ENCODE measurements at regions not wholly inside any gene's neighbourhood (a gene's known extent, or its start where the extent isn't known, plus 50 kb on each side); places are given as distances from the start of the nearest gene placed in this dataset.

- no peak overlapping the region for H3K4me3 ChIP-seq (ENCODE audit: low read depth, low read length)
- TF ChIP-seq, protein P1, sequence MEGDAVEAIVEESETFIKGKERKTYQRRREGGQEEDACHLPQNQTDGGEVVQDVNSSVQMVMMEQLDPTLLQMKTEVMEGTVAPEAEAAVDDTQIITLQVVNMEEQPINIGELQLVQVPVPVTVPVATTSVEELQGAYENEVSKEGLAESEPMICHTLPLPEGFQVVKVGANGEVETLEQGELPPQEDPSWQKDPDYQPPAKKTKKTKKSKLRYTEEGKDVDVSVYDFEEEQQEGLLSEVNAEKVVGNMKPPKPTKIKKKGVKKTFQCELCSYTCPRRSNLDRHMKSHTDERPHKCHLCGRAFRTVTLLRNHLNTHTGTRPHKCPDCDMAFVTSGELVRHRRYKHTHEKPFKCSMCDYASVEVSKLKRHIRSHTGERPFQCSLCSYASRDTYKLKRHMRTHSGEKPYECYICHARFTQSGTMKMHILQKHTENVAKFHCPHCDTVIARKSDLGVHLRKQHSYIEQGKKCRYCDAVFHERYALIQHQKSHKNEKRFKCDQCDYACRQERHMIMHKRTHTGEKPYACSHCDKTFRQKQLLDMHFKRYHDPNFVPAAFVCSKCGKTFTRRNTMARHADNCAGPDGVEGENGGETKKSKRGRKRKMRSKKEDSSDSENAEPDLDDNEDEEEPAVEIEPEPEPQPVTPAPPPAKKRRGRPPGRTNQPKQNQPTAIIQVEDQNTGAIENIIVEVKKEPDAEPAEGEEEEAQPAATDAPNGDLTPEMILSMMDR (IDR thresholded peaks at IDR 0.05; ENCODE audit: low read depth, low read length, missing control alignments), result no peak
- DNase-seq (ENCODE audit: low read depth), result no peak
Measured at GRCh38 chr5:38724301-38725030, 121.3 kb upstream of the OSMR start.

GRCh38 chr5:38725371-38725865 is 120.4 kb upstream of the OSMR start:
- TF ChIP-seq, protein P1 (IDR thresholded peaks at IDR 0.05; ENCODE audit: low read depth, low read length, missing control alignments), result no peak
- H3K4me3 ChIP-seq (ENCODE audit: low read depth, low read length), result no peak overlapping the region
- no peak for DNase-seq (ENCODE audit: low read depth)

DNA sequence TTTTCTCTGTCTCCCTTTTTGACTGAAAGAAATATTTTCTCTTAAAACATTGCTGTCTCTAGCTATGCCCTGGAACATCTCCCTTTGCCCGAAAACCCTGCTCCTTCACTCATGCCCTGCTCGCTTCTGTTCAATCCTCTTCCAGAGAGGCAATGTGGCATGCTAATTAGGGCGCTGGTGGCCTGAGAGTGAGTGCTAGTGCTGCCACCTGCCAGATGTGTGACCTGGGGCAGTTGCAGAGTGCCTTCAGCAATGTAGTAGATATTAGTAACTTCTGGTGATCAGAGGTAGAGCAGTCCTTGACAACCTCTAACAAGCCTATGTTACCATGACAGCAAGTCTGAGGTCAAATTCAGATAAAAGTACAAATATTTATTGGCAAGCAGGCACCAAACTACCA is 119.5 kb upstream of the OSMR start:
- TF ChIP-seq, protein P1 (IDR thresholded peaks at IDR 0.05; ENCODE audit: low read depth, low read length, missing control alignments), result no peak
- DNase-seq (ENCODE audit: low read depth), result no peak
- H3K4me3 ChIP-seq (ENCODE audit: low read depth, low read length), result no peak overlapping the region

GRCh38 chr5:38728029-38728428 is 117.8 kb upstream of the OSMR start:
- no peak overlapping the region for H3K4me3 ChIP-seq (ENCODE audit: low read depth, low read length)
- no peak for DNase-seq (ENCODE audit: low read depth)
- TF ChIP-seq, protein P1 (IDR thresholded peaks at IDR 0.05; ENCODE audit: low read depth, low read length, missing control alignments), result no peak

DNA sequence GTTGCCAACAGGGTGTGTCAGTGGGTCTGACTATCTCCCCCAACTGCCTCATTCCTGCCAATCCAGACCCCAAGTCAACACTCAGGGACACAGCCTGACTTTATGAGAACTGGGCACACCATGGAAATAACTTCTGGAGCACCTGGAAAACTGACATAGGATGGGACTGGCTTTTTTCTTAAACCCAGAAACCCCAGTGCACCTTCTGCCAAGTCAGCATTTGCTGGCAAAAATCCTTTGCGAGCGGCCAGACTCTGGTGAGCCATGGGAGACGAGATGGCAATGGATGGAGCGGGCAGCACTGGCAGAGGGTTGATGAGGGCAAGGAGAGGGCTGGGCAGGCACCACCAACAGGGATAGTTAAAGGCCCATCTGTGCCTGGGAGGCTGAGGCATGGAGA is 114.4 kb upstream of the OSMR start:
- TF ChIP-seq, protein P1 (IDR thresholded peaks at IDR 0.05; ENCODE audit: low read depth, low read length, missing control alignments), result no peak
- no peak overlapping the region for H3K4me3 ChIP-seq (ENCODE audit: low read depth, low read length)
- no peak for DNase-seq (ENCODE audit: low read depth)

GRCh38 chr5:38734353-38734752 is 111.5 kb upstream of the OSMR start:
- no peak for DNase-seq (ENCODE audit: low read depth)
- TF ChIP-seq, protein P1 (IDR thresholded peaks at IDR 0.05; ENCODE audit: low read depth, low read length, missing control alignments), result no peak

GRCh38 chr5:38736089-38736488 is 109.7 kb upstream of the OSMR start:
- TF ChIP-seq, protein P1 (IDR thresholded peaks at IDR 0.05; ENCODE audit: low read depth, low read length, missing control alignments), result no peak
- no peak overlapping the region for H3K4me3 ChIP-seq (ENCODE audit: low read depth, low read length)
- DNase-seq (ENCODE audit: low read depth), result no peak

More at GRCh38 chr5:38734353-38734752, 111.5 kb upstream of the OSMR start:
- no peak overlapping the region for H3K4me3 ChIP-seq (ENCODE audit: low read depth, low read length)

Data from GM12864 (cell line).